Epithelial cell of proximal tubule (primary cell): ENCODE measurements at regions not wholly inside any gene's neighbourhood (a gene's known extent, or its start where the extent isn't known, plus 50 kb on each side); places are given as distances from the start of the nearest gene placed in this dataset.

Source experiments
- DNase-seq: peaks from one replicate; pipeline ENCODE4 v3.0.0-alpha.2; 2011; ENCODE audit warnings: low read depth
- H3K4me3 ChIP-seq: 2 replicates; pipeline ENCODE4 v1.5.1; 2011; ENCODE audit warnings: low read depth, mild to moderate bottlenecking, low read length
- TF ChIP-seq, protein P1 (sequence below): conservative IDR thresholded peaks from 2 replicates; pipeline ENCODE4 v1.5.1; 2012; ENCODE audit warnings: low read depth, mild to moderate bottlenecking, low read length

GRCh38 chr6:146881228-146882181, 282.7 kb downstream of the ADGB start:
- H3K4me3 ChIP-seq = no peak overlapping the region
- DNase-seq = no peak
- TF ChIP-seq, protein P1, sequence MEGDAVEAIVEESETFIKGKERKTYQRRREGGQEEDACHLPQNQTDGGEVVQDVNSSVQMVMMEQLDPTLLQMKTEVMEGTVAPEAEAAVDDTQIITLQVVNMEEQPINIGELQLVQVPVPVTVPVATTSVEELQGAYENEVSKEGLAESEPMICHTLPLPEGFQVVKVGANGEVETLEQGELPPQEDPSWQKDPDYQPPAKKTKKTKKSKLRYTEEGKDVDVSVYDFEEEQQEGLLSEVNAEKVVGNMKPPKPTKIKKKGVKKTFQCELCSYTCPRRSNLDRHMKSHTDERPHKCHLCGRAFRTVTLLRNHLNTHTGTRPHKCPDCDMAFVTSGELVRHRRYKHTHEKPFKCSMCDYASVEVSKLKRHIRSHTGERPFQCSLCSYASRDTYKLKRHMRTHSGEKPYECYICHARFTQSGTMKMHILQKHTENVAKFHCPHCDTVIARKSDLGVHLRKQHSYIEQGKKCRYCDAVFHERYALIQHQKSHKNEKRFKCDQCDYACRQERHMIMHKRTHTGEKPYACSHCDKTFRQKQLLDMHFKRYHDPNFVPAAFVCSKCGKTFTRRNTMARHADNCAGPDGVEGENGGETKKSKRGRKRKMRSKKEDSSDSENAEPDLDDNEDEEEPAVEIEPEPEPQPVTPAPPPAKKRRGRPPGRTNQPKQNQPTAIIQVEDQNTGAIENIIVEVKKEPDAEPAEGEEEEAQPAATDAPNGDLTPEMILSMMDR = no peak

DNA sequence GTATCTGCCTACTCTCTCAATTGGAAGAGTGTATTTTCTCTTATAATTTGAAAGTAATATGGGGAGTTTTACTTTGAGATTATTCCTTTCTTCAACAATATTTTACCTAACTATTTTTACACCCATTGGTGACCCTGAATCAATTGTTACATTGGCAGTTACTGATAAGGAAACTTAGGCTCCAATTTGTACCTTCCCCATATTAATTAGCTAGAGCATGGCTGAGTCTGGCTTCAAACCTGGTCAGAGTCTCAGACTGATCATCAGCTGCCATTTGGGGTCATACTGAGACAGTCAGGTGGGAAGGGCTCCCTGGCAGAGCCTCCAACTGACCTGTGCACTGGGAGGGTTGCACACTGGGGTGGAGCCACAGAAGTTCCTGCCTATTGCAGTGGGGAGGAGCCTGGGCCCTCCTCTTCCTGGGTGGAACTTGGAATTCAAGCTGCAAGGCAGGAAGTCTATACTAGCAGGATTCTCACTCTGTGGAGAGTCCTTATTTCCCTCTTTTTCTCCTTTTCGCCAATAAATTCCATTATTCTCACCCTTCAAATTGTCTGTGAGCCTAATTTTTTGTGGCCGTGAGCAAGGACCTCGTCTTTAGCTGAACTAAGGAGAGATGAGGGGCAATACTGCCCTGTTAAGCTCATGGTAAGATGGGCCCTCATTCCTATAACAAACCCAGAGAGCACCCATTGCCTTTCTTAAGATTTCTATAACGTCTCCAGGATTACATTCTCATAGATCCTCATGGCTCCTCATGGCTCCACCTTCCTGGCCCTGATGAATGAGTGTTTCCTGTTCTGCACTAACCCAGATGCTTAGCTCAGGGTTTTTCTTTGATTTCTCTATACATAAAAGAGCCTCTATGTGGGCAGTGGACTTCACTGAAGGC, 285.1 kb downstream of the ADGB start:
- TF ChIP-seq, protein P1 = no peak
- DNase-seq = no peak
- no peak overlapping the region for H3K4me3 ChIP-seq

- peak; percentile 48 for DNase-seq
- TF ChIP-seq, protein P1 = no peak
- no peak overlapping the region for H3K4me3 ChIP-seq
Observed at GRCh38 chr6:146884728-146885127, 286.0 kb downstream of the ADGB start.

GRCh38 chr6:146885708-146886457, 287.1 kb downstream of the ADGB start:
- no peak overlapping the region for H3K4me3 ChIP-seq
- no peak for DNase-seq
- TF ChIP-seq, protein P1 = no peak

DNA sequence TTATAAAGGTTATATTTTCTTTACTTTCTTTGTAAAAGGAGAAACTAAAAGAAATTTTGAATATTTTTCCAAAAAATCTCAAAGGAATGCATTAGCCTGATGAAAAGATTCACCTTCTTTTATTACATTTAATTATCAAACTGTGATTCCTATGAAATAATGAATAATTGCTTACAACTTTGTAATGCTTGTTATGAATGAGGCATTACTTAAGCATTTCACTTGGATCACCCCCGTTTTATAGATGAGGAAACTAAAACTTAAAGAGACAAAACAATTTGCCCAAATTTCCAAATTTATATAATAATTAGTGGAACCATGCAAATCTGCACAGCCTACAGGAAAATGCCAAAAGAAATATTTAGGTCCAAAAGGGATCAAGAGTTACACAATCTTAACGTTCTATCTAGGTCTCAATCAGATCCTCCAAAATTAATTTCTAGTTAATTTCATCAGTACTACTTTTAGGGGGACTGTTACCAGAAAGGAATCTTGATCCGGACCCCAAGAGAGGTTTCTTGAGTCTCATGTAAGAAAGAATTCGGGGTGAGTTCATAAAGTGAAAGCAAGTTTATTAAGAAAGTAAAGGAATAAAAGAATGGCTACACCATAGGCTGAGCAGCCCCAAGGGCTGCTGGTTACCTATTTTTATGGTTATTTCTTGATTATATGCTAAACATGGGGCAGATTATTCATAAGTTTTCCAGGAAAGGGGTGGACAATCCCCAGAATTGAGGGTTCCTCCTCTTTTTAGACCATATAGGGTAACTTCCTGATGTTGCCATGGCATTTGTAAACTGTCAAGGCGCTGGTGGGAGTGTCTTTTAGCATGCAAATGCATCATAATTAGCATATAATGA, 288.0 kb downstream of the ADGB start:
- no peak for DNase-seq
- H3K4me3 ChIP-seq = no peak overlapping the region
- TF ChIP-seq, protein P1 = no peak
